HepG2 (cell line): ENCODE measurements at regions not wholly inside any gene's neighbourhood (a gene's known extent, or its start where the extent isn't known, plus 50 kb on each side); places are given as distances from the start of the nearest gene placed in this dataset.

ENCODE experiments used
- ATAC-seq: fragments of 200-7000 bp; cut with Tn5 transposase; 3 replicates; pipeline ENCODE4 v1.9.1; 2020; ENCODE audit warnings: mild to moderate bottlenecking, moderate library complexity
- BruUV-seq: library from RNA; stranded (reverse); fragments of 400-500 nt; replicated peaks from 2 replicates; lab custom pipeline; 2021; lab: Mats Ljungman, UMichigan
- CTCF ChIA-PET: fragments of 300-600 bp; formaldehyde crosslinking; extraction: SDS; loops from one replicate; lab custom pipeline; 2021; ENCODE audit warnings: low total read pairs, inconsistent platforms, low intra/inter-chr PET ratio; lab: Yijun Ruan, JAX
- POLR2A ChIA-PET: fragments of 350-600 bp; sonication (Branson Sonifier 250); formaldehyde crosslinking; loops from one replicate; lab custom pipeline; 2020; ENCODE audit warnings: antibody characterized with exemption, inconsistent platforms; lab: Yijun Ruan, JAX
- DNase-seq: peaks from one replicate; pipeline ENCODE4 v3.0.0-alpha.2; 2015; ENCODE audit warnings: low spot score
- FAIRE-seq: peaks from 3 replicates; lab custom pipeline; 2011; peaks lifted over from hg19 to GRCh38; lab: Jason Lieb, UNC
- H2AFZ ChIP-seq: one replicate; pipeline ENCODE4 v1.6.1; 2011; ENCODE audit warnings: low read length, inconsistent platforms
- H3K27ac ChIP-seq: fragments of 300-600 bp; 3 replicates; pipeline ENCODE4 v1.8.0; 2011; ENCODE audit warnings: mixed run types, mild to moderate bottlenecking, mixed read lengths, low read length, inconsistent platforms; ENCODE audit not compliant: insufficient read depth; ENCODE audit errors: extremely low read length
- H3K27me3 ChIP-seq, 2 experiments: fragments of 200-600 bp in 1 of 2; 2 replicates in 1 of 2; 3 replicates in 1 of 2; pipeline versions ENCODE4 v1.6.0 to v1.8.0; 2011; ENCODE audit warnings: low read length in 2 of 2, mild to moderate bottlenecking in 2 of 2, moderate library complexity in 2 of 2, inconsistent platforms in 1 of 2; ENCODE audit not compliant: insufficient read depth in 2 of 2, control insufficient read depth in 1 of 2
- H3K36me3 ChIP-seq, 2 experiments: fragments of 200-600 bp in 1 of 2; replicated peaks in 1 of 2; 2 replicates in 1 of 2; 3 replicates in 1 of 2; pipeline versions ENCODE4 v1.5.1 to v1.8.0; 2011; ENCODE audit warnings: low read length in 2 of 2, inconsistent platforms in 1 of 2; ENCODE audit not compliant: insufficient read depth in 2 of 2, control insufficient read depth in 1 of 2
- H3K4me1 ChIP-seq: 2 replicates; pipeline ENCODE4 v1.5.1; 2012; ENCODE audit warnings: low read length, inconsistent platforms; ENCODE audit not compliant: insufficient read depth
- H3K4me2 ChIP-seq: 2 replicates; pipeline ENCODE4 v1.6.0; 2011; ENCODE audit warnings: low read depth, low read length, inconsistent platforms
- H3K4me3 ChIP-seq, 3 experiments: fragments of 200-600 bp in 1 of 3; sonication (generic), shearing (Covaris generic) in 1 of 3; replicated peaks in 1 of 3; 2 replicates each; pipeline ENCODE4 v1.5.1; 2011 to 2016; ENCODE audit warnings: low read length in 3 of 3, inconsistent platforms in 2 of 3, low read depth in 2 of 3, mild to moderate bottlenecking in 2 of 3, control low read depth in 1 of 3, mixed read lengths in 1 of 3; ENCODE audit not compliant: insufficient read depth in 1 of 3
- H3K79me2 ChIP-seq: one replicate; pipeline ENCODE4 v1.6.1; 2011; ENCODE audit warnings: low read length, inconsistent platforms; ENCODE audit not compliant: insufficient read depth
- H3K9ac ChIP-seq: 2 replicates; pipeline ENCODE4 v1.6.0; 2011; ENCODE audit warnings: mild to moderate bottlenecking, low read depth, low read length, inconsistent platforms; ENCODE audit not compliant: insufficient read depth
- H3K9me3 ChIP-seq: 2 replicates; pipeline ENCODE4 v1.5.1; 2012; ENCODE audit warnings: mild to moderate bottlenecking, low read length
- H4K20me1 ChIP-seq: 2 replicates; pipeline ENCODE4 v1.6.0; 2011; ENCODE audit warnings: inconsistent platforms, mild to moderate bottlenecking, low read length, moderate library complexity; ENCODE audit not compliant: insufficient read depth
- ATAD3A ChIP-seq: sonication (generic); formaldehyde crosslinking; IDR thresholded peaks from 2 replicates; pipeline ENCODE4 v1.4.0; 2020; ENCODE audit warnings: missing genetic modification reagents
- HOXA7 ChIP-seq: sonication (generic); formaldehyde crosslinking; IDR thresholded peaks from 2 replicates; pipeline ENCODE4 v1.8.1; 2022; ENCODE audit warnings: mild to moderate bottlenecking, missing genetic modification reagents, moderate library complexity
- NCOA2 ChIP-seq: sonication (generic); formaldehyde crosslinking; IDR thresholded peaks from 2 replicates; pipeline ENCODE4 v1.8.0; 2022; ENCODE audit warnings: inconsistent platforms
- NFKBIZ ChIP-seq: IDR thresholded peaks from 2 replicates; pipeline ENCODE4 v1.6.1; 2018; ENCODE audit warnings: missing genetic modification reagents, missing compliant biosample characterization
- SRSF1 ChIP-seq: fragments of 200-400 bp; formaldehyde crosslinking; optimal IDR thresholded peaks from 2 replicates; pipeline ENCODE3; 2017; ENCODE audit warnings: mild to moderate bottlenecking, low read depth, low read length, moderate library complexity
- WGBS: methylation state at CpG from one replicate; pipeline ENCODE4 v1.1.6; 2017; ENCODE audit warnings: low lambda C conversion rate; 5-methylcytosine and 5-hydroxymethylcytosine counted together
- in situ Hi-C: cut with HindIII; loops from 2 replicates; pipeline ENCODE4 v1.10.0; 2017; ENCODE audit warnings: low pct_unique_long_range_greater_than_20kb; ENCODE audit not compliant: extremely low pct_ligation_motif_present
- intact Hi-C: fragments of 100-400 bp; cut with micrococcal nuclease; formaldehyde crosslinking; loops from one replicate; pipeline ENCODE4 v1.10.0; 2022; ENCODE audit not compliant: unreplicated experiment
- TF ChIP-seq, protein P1 (sequence below): sonication (generic); formaldehyde crosslinking; IDR thresholded peaks from 2 replicates; pipeline ENCODE4 v1.4.0; 2020; ENCODE audit warnings: mild to moderate bottlenecking, missing genetic modification reagents
- TF ChIP-seq, protein P2 (sequence below): sonication (generic); formaldehyde crosslinking; IDR thresholded peaks from 2 replicates; pipeline ENCODE4 v1.8.1; 2023; ENCODE audit warnings: mild to moderate bottlenecking, missing genetic modification reagents

DNA sequence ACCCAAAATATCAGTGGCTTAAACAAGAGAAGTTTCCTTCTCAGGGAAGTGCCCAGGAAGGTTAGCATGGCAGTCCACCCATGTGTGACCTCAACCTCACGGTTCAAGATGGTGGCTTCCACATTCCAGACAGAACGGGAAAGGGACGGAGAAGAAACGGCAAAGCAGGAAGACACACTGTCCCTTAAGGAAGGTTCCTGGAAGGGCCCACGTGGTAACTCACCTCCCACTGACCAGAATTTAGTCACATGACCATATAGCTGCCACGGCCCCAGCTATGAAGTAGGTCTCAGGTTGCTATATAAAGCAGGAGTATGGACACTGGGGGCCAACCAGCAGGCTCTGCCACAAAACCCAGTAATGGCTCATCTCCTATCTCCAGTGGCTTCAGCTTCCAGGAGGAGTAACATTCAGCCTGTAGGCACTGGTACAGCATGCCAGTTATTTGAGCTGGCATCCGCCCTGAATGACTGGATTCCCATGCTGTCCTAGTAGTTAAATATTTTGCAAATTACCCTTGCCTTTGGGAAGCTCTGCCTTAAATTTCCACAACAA, 278.5 kb upstream of the KLF14 start:
- peaks cover 31% of the 10 kb centered on the region for H3K4me1 ChIP-seq
- H3K79me2 ChIP-seq = peaks cover 26% of the 10 kb centered on the region
- no peak overlapping the region for H3K9ac ChIP-seq
- in situ Hi-C loops = no loop called here
- H4K20me1 ChIP-seq = peaks cover 52% of the 10 kb centered on the region
- H3K27me3 ChIP-seq = no peaks in the 10 kb centered on the region
- FAIRE-seq = no peak
- ATAC-seq = no peak
- no peaks in the 10 kb centered on the region; a peak in 1 of 5 replicates for H3K36me3 ChIP-seq
- TF ChIP-seq NFKBIZ (CRISPR knock-in tag) (no peak), NCOA2 (no peak), SRSF1 (no peak), ATAD3A (CRISPR knock-in tag) (no peak), HOXA7 (CRISPR knock-in tag) (no peak)
- TF ChIP-seq, protein P1, sequence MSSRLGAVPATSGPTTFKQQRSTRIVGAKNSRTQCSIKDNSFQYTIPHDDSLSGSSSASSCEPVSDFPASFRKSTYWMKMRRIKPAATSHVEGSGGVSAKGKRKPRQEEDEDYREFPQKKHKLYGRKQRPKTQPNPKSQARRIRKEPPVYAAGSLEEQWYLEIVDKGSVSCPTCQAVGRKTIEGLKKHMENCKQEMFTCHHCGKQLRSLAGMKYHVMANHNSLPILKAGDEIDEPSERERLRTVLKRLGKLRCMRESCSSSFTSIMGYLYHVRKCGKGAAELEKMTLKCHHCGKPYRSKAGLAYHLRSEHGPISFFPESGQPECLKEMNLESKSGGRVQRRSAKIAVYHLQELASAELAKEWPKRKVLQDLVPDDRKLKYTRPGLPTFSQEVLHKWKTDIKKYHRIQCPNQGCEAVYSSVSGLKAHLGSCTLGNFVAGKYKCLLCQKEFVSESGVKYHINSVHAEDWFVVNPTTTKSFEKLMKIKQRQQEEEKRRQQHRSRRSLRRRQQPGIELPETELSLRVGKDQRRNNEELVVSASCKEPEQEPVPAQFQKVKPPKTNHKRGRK = no peak
- TF ChIP-seq, protein P2, sequence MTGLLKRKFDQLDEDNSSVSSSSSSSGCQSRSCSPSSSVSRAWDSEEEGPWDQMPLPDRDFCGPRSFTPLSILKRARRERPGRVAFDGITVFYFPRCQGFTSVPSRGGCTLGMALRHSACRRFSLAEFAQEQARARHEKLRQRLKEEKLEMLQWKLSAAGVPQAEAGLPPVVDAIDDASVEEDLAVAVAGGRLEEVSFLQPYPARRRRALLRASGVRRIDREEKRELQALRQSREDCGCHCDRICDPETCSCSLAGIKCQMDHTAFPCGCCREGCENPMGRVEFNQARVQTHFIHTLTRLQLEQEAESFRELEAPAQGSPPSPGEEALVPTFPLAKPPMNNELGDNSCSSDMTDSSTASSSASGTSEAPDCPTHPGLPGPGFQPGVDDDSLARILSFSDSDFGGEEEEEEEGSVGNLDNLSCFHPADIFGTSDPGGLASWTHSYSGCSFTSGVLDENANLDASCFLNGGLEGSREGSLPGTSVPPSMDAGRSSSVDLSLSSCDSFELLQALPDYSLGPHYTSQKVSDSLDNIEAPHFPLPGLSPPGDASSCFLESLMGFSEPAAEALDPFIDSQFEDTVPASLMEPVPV (CRISPR knock-in tag) = no peak
- BruUV-seq = no TSS peak
- intact Hi-C loops = no loop called here
- no peak overlapping the region for H3K4me3 ChIP-seq
- DNase-seq = no peak
- no peak overlapping the region for H2AFZ ChIP-seq
- POLR2A ChIA-PET = no interaction called here
- H3K4me2 ChIP-seq = no peak overlapping the region
- H3K27ac ChIP-seq = no peak overlapping the region
- WGBS = 100% methylated on average over 6 of the region's 7 CpGs
- no peaks in the 10 kb centered on the region for H3K9me3 ChIP-seq
- CTCF ChIA-PET = no interaction called here
